ENCODE measurements at regions not wholly inside any gene's neighbourhood (a gene's known extent, or its start where the extent isn't known, plus 50 kb on each side); places are given as distances from the start of the nearest gene placed in this dataset.

- TF ChIP-seq EZH2 (IDR thresholded peaks at IDR 0.05) = no peak
- no peak for TF ChIP-seq CTCF (IDR thresholded peaks at IDR 0.05)
- no peak for TF ChIP-seq EZH2phosphoT487 (IDR thresholded peaks at IDR 0.05)
Observed at GRCh38 chr4:98199247-98199646, 56.0 kb upstream of the STPG2 start.

All from neural progenitor cell (in vitro differentiated cells).